HepG2 (cell line): ENCODE measurements at regions not wholly inside any gene's neighbourhood (a gene's known extent, or its start where the extent isn't known, plus 50 kb on each side); places are given as distances from the start of the nearest gene placed in this dataset.

Experiments used
- DNMT1 ChIP-seq: sonication (generic); formaldehyde crosslinking; IDR thresholded peaks from 2 replicates; pipeline ENCODE4 v1.5.1; 2020; ENCODE audit warnings: mild to moderate bottlenecking, missing genetic modification reagents
- DZIP1 ChIP-seq: sonication (generic); formaldehyde crosslinking; IDR thresholded peaks from 2 replicates; pipeline ENCODE4 v1.5.0; 2020; ENCODE audit warnings: mild to moderate bottlenecking, missing genetic modification reagents
- E2F1 ChIP-seq: sonication (generic); formaldehyde crosslinking; IDR thresholded peaks from 2 replicates; pipeline ENCODE4 v1.5.0; 2020; ENCODE audit warnings: missing genetic modification reagents
- FLYWCH1 ChIP-seq: sonication (generic); formaldehyde crosslinking; IDR thresholded peaks from 2 replicates; pipeline ENCODE4 v1.8.1; 2023; ENCODE audit warnings: mild to moderate bottlenecking, missing genetic modification reagents
- FOXA1 ChIP-seq, 2 experiments: fragments of 450-650 bp in 1 of 2; sonication (generic) in 1 of 2; formaldehyde crosslinking in 1 of 2; IDR thresholded peaks; 2 replicates each; pipeline versions ENCODE4 v1.4.0 to v1.6.1; 2016 to 2020; ENCODE audit warnings: missing genetic modification reagents in 1 of 2
- GATAD2A ChIP-seq: IDR thresholded peaks from 2 replicates; pipeline ENCODE4 v1.6.1; 2016
- HOXA7 ChIP-seq: sonication (generic); formaldehyde crosslinking; IDR thresholded peaks from 2 replicates; pipeline ENCODE4 v1.8.1; 2022; ENCODE audit warnings: mild to moderate bottlenecking, missing genetic modification reagents, moderate library complexity
- JUN ChIP-seq: sonication (generic); formaldehyde crosslinking; IDR thresholded peaks from 2 replicates; pipeline ENCODE4 v1.4.0; 2020; ENCODE audit warnings: mild to moderate bottlenecking, missing genetic modification reagents
- KDM5B ChIP-seq: sonication (generic); formaldehyde crosslinking; IDR thresholded peaks from 2 replicates; pipeline ENCODE4 v1.4.0; 2020; ENCODE audit warnings: missing genetic modification reagents, mild to moderate bottlenecking, borderline replicate concordance
- PCBP1 ChIP-seq: fragments of 200-400 bp; formaldehyde crosslinking; IDR thresholded peaks from 2 replicates; pipeline ENCODE4 v1.6.1; 2017; ENCODE audit warnings: mild to moderate bottlenecking, low read depth, low read length, borderline replicate concordance
- PHB2 ChIP-seq: fragments of 450-650 bp; IDR thresholded peaks from 2 replicates; pipeline ENCODE4 v1.6.1; 2018; ENCODE audit not compliant: partially characterized antibody
- SIN3B ChIP-seq: fragments of 150-350 bp; IDR thresholded peaks from 2 replicates; pipeline ENCODE4 v1.6.1; 2014; ENCODE audit warnings: low read length
- ZBTB8A ChIP-seq: sonication (generic); formaldehyde crosslinking; IDR thresholded peaks from 2 replicates; pipeline ENCODE4 v1.4.0; 2020; ENCODE audit warnings: mild to moderate bottlenecking, low read depth, missing genetic modification reagents, borderline replicate concordance
- ZNF205 ChIP-seq: IDR thresholded peaks from 2 replicates; pipeline ENCODE4 v1.6.1; 2018; ENCODE audit warnings: missing biosample characterization, missing genetic modification reagents
- ZNF280D ChIP-seq: sonication (generic); formaldehyde crosslinking; IDR thresholded peaks from 2 replicates; pipeline ENCODE4 v1.5.1; 2020; ENCODE audit warnings: mild to moderate bottlenecking, missing genetic modification reagents
- ZNF547 ChIP-seq: sonication (generic); formaldehyde crosslinking; IDR thresholded peaks from 2 replicates; pipeline ENCODE4 v1.5.1; 2020; ENCODE audit warnings: mild to moderate bottlenecking, missing genetic modification reagents
- ZNF564 ChIP-seq: sonication (generic); formaldehyde crosslinking; IDR thresholded peaks from 2 replicates; pipeline ENCODE4 v1.8.1; 2023; ENCODE audit warnings: mild to moderate bottlenecking, missing genetic modification reagents
- ZNF580 ChIP-seq: IDR thresholded peaks from 2 replicates; pipeline ENCODE4 v1.6.1; 2016; ENCODE audit warnings: low read depth, borderline replicate concordance
- ZNF678 ChIP-seq: sonication (generic); formaldehyde crosslinking; IDR thresholded peaks from 2 replicates; pipeline ENCODE4 v1.4.0; 2020; ENCODE audit warnings: mild to moderate bottlenecking, missing genetic modification reagents
- ZNF780A ChIP-seq: sonication (generic); formaldehyde crosslinking; IDR thresholded peaks from 2 replicates; pipeline ENCODE4 v1.8.0; 2022; ENCODE audit warnings: mild to moderate bottlenecking, missing genetic modification reagents, moderate library complexity
- ZNF841 ChIP-seq: sonication (generic); formaldehyde crosslinking; IDR thresholded peaks from 2 replicates; pipeline ENCODE4 v1.8.1; 2023; ENCODE audit warnings: missing genetic modification reagents, borderline replicate concordance
- TF ChIP-seq, protein P1 (sequence below): sonication (generic); formaldehyde crosslinking; IDR thresholded peaks from 2 replicates; pipeline ENCODE4 v1.8.0; 2023; ENCODE audit warnings: mild to moderate bottlenecking, missing genetic modification reagents
- TF ChIP-seq, protein P2 (sequence below): sonication (generic); formaldehyde crosslinking; conservative IDR thresholded peaks from 2 replicates; pipeline ENCODE4 v1.4.0; 2020; ENCODE audit warnings: missing genetic modification reagents

DNA sequence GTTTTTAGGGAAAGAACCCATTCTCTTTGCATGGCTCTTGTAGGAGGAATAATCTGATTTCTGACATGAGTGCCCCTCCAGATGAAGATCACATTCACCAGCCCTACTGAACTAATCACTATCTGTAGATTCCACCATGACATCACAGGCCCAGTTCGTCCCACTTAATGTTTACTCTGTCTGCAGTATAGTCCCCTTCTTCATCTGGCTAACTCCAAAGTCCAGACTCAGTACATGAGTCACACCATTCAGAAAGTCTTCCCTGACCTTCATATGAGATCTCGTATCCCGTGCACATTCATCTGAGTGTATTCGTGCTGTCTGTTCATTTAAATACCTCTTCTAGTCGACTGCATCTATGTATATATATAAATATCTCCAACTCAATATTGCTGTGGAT is 366.5 kb upstream of the AKR1E2 start (continued):
- TF ChIP-seq, protein P1, sequence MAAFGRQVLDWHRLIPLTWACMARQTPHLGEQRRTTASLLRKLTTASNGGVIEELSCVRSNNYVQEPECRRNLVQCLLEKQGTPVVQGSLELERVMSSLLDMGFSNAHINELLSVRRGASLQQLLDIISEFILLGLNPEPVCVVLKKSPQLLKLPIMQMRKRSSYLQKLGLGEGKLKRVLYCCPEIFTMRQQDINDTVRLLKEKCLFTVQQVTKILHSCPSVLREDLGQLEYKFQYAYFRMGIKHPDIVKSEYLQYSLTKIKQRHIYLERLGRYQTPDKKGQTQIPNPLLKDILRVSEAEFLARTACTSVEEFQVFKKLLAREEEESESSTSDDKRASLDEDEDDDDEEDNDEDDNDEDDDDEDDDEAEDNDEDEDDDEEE: no peak
- TF ChIP-seq DNMT1 (CRISPR knock-in tag) (no peak), PCBP1 (no peak), SIN3B (no peak), ZNF547 (CRISPR knock-in tag) (no peak), ZNF205 (CRISPR knock-in tag) (no peak), ZNF841 (CRISPR knock-in tag) (no peak), HOXA7 (CRISPR knock-in tag) (no peak), ZNF780A (CRISPR knock-in tag) (no peak), GATAD2A (peak; percentile 84), FLYWCH1 (CRISPR knock-in tag) (no peak), ZNF580 (CRISPR knock-in tag) (no peak), ZNF564 (CRISPR knock-in tag) (no peak), JUN (CRISPR knock-in tag) (peak; percentile 79; the same call in 1 of the 2 replicates), ZBTB8A (CRISPR knock-in tag) (no peak), DZIP1 (CRISPR knock-in tag) (no peak), KDM5B (CRISPR knock-in tag) (no peak), ZNF280D (CRISPR knock-in tag) (no peak), ZNF678 (CRISPR knock-in tag) (no peak), PHB2 (no peak), FOXA1 (IDR thresholded peaks at IDR 0.05) (no peak), FOXA1 (CRISPR knock-in tag; IDR thresholded peaks at IDR 0.05) (no peak), E2F1 (CRISPR knock-in tag) (no peak)
- TF ChIP-seq, protein P2, sequence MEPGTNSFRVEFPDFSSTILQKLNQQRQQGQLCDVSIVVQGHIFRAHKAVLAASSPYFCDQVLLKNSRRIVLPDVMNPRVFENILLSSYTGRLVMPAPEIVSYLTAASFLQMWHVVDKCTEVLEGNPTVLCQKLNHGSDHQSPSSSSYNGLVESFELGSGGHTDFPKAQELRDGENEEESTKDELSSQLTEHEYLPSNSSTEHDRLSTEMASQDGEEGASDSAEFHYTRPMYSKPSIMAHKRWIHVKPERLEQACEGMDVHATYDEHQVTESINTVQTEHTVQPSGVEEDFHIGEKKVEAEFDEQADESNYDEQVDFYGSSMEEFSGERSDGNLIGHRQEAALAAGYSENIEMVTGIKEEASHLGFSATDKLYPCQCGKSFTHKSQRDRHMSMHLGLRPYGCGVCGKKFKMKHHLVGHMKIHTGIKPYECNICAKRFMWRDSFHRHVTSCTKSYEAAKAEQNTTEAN: no peak
